ES-I3 (cell line): ENCODE measurements at regions not wholly inside any gene's neighbourhood (a gene's known extent, or its start where the extent isn't known, plus 50 kb on each side); places are given as distances from the start of the nearest gene placed in this dataset.

Experiments
- H3K36me3 ChIP-seq: 2 replicates; pipeline ENCODE4 v1.6.1; 2013; ENCODE audit warnings: mild to moderate bottlenecking, low read length, control low read depth, moderate library complexity; ENCODE audit not compliant: insufficient read depth
- H3K4me1 ChIP-seq: 2 replicates; pipeline ENCODE4 v1.6.1; 2013; ENCODE audit warnings: mild to moderate bottlenecking, control low read depth, low read length; ENCODE audit not compliant: insufficient read depth
- H3K9ac ChIP-seq: 2 replicates; pipeline ENCODE4 v1.6.1; 2013; ENCODE audit warnings: low read depth, mild to moderate bottlenecking, low read length, moderate library complexity
- H3K9me3 ChIP-seq: 2 replicates; pipeline ENCODE4 v1.6.1; 2013; ENCODE audit warnings: mild to moderate bottlenecking, low read length, moderate library complexity; ENCODE audit not compliant: control insufficient read depth, insufficient read depth

- Histone ChIP-seq H3K9ac (no peak overlapping the region), H3K9me3 (no peaks in the 10 kb centered on the region), H3K36me3 (no peaks in the 10 kb centered on the region), H3K4me1 (no peaks in the 10 kb centered on the region)
Measured at GRCh38 chr4:156098805-156099204, 145.1 kb upstream of the CTSO start.

- Histone ChIP-seq H3K9me3 (no peaks in the 10 kb centered on the region), H3K9ac (no peak overlapping the region), H3K4me1 (no peaks in the 10 kb centered on the region), H3K36me3 (no peaks in the 10 kb centered on the region)
Measured at GRCh38 chr4:156085100-156085499, 131.4 kb upstream of the CTSO start.

- no peak overlapping the region for H3K9ac ChIP-seq
- no peaks in the 10 kb centered on the region for H3K36me3 ChIP-seq
- H3K4me1 ChIP-seq: no peaks in the 10 kb centered on the region
- H3K9me3 ChIP-seq: no peaks in the 10 kb centered on the region
Measured at GRCh38 chr4:156084373-156084772, 130.7 kb upstream of the CTSO start.

GRCh38 chr4:156073976-156074375, 120.3 kb upstream of the CTSO start:
- no peaks in the 10 kb centered on the region for H3K4me1 ChIP-seq
- peaks cover 4% of the 10 kb centered on the region; the same call in 1 of the 2 replicates for H3K9me3 ChIP-seq
- no peak overlapping the region for H3K9ac ChIP-seq
- H3K36me3 ChIP-seq: no peaks in the 10 kb centered on the region

- Histone ChIP-seq H3K9me3 (no peaks in the 10 kb centered on the region), H3K9ac (no peak overlapping the region), H3K36me3 (no peaks in the 10 kb centered on the region), H3K4me1 (no peaks in the 10 kb centered on the region)
Measured at GRCh38 chr4:156060661-156061060, 107.0 kb upstream of the CTSO start.

GRCh38 chr4:156053174-156053573, 99.5 kb upstream of the CTSO start:
- Histone ChIP-seq H3K9me3 (no peaks in the 10 kb centered on the region), H3K36me3 (no peaks in the 10 kb centered on the region), H3K4me1 (no peaks in the 10 kb centered on the region), H3K9ac (no peak overlapping the region)

GRCh38 chr4:156052116-156052515, 98.5 kb upstream of the CTSO start:
- Histone ChIP-seq H3K4me1 (no peaks in the 10 kb centered on the region), H3K9ac (no peak overlapping the region), H3K9me3 (no peaks in the 10 kb centered on the region), H3K36me3 (no peaks in the 10 kb centered on the region)

- Histone ChIP-seq H3K36me3 (no peaks in the 10 kb centered on the region), H3K4me1 (no peaks in the 10 kb centered on the region), H3K9ac (no peak overlapping the region), H3K9me3 (no peaks in the 10 kb centered on the region)
Measured at GRCh38 chr4:156038772-156039171, 85.1 kb upstream of the CTSO start.

GRCh38 chr4:156036496-156036895, 82.8 kb upstream of the CTSO start:
- no peaks in the 10 kb centered on the region for H3K36me3 ChIP-seq
- no peaks in the 10 kb centered on the region for H3K9me3 ChIP-seq
- H3K4me1 ChIP-seq: no peaks in the 10 kb centered on the region
- no peak overlapping the region for H3K9ac ChIP-seq

- no peaks in the 10 kb centered on the region for H3K4me1 ChIP-seq
- no peaks in the 10 kb centered on the region for H3K36me3 ChIP-seq
- H3K9me3 ChIP-seq: no peaks in the 10 kb centered on the region
- no peak overlapping the region for H3K9ac ChIP-seq
Measured at GRCh38 chr4:156029691-156030090, 76.0 kb upstream of the CTSO start.

GRCh38 chr4:156021298-156021697, 67.6 kb upstream of the CTSO start:
- H3K4me1 ChIP-seq: peaks cover 15% of the 10 kb centered on the region

GRCh38 chr4:156019246-156019645, 65.6 kb upstream of the CTSO start:
- no peaks in the 10 kb centered on the region for H3K36me3 ChIP-seq
- H3K9me3 ChIP-seq: no peaks in the 10 kb centered on the region
- H3K4me1 ChIP-seq: peaks cover 15% of the 10 kb centered on the region
- H3K9ac ChIP-seq: no peak overlapping the region

More at GRCh38 chr4:156021298-156021697, 67.6 kb upstream of the CTSO start:
- Histone ChIP-seq H3K9me3 (no peaks in the 10 kb centered on the region), H3K9ac (no peak overlapping the region), H3K36me3 (no peaks in the 10 kb centered on the region)

GRCh38 chr4:156018383-156018782, 64.7 kb upstream of the CTSO start:
- no peaks in the 10 kb centered on the region for H3K9me3 ChIP-seq
- no peak overlapping the region for H3K9ac ChIP-seq
- H3K36me3 ChIP-seq: no peaks in the 10 kb centered on the region
- H3K4me1 ChIP-seq: peaks cover 15% of the 10 kb centered on the region

GRCh38 chr4:156015781-156016180, 62.1 kb upstream of the CTSO start:
- H3K4me1 ChIP-seq: peaks cover 15% of the 10 kb centered on the region
- H3K36me3 ChIP-seq: no peaks in the 10 kb centered on the region
- H3K9ac ChIP-seq: no peak overlapping the region
- no peaks in the 10 kb centered on the region for H3K9me3 ChIP-seq

GRCh38 chr4:156006192-156006591, 52.5 kb upstream of the CTSO start:
- Histone ChIP-seq H3K9me3 (no peaks in the 10 kb centered on the region), H3K9ac (no peak overlapping the region), H3K4me1 (no peaks in the 10 kb centered on the region), H3K36me3 (no peaks in the 10 kb centered on the region)
